RWPE1 (cell line): ENCODE measurements at regions not wholly inside any gene's neighbourhood (a gene's known extent, or its start where the extent isn't known, plus 50 kb on each side); places are given as distances from the start of the nearest gene placed in this dataset.

Experiments used
- CTCF ChIA-PET: fragments of 350-600 bp; sonication (Branson Sonifier 250); formaldehyde crosslinking; extraction: SDS; loops from one replicate; lab custom pipeline; 2021; lab: Yijun Ruan, JAX
- POLR2A ChIA-PET: fragments of 400-600 bp; formaldehyde crosslinking; extraction: SDS; loops from one replicate; lab custom pipeline; 2020; ENCODE audit warnings: antibody characterized with exemption; ENCODE audit not compliant: low non-redundant PET; lab: Yijun Ruan, JAX
- DNase-seq: peaks from one replicate; pipeline ENCODE4 v3.0.0; 2012; ENCODE audit warnings: low spot score
- H3K27ac ChIP-seq: fragments of 450-650 bp; 2 replicates; pipeline ENCODE4 v1.5.1; 2017
- CTCF ChIP-seq: fragments of 450-650 bp; conservative IDR thresholded peaks from 2 replicates; pipeline ENCODE4 v1.5.1; 2017; ENCODE audit warnings: low read depth, mild to moderate bottlenecking

- ChIA-PET CTCF (interaction anchor here (0.8 kb wide), 1 partner anchor 383 kb away, joined by 4 read pairs; no protein-coding TSS in a partner anchor), POLR2A (no interaction called here)
- DNase-seq: no peak
- no peak for TF ChIP-seq CTCF
- no peak overlapping the region for H3K27ac ChIP-seq
Observed at GRCh38 chr1:163970699-163971098, 588.3 kb upstream of the PBX1 start.

- H3K27ac ChIP-seq: no peak overlapping the region
- DNase-seq: no peak
- ChIA-PET POLR2A (no interaction called here), CTCF (no interaction called here)
- no peak for TF ChIP-seq CTCF
Observed at GRCh38 chr1:163973586-163973985, 585.4 kb upstream of the PBX1 start.

GRCh38 chr1:163974120-163974519, 584.9 kb upstream of the PBX1 start:
- H3K27ac ChIP-seq: no peak overlapping the region
- ChIA-PET CTCF (no interaction called here), POLR2A (no interaction called here)
- no peak for DNase-seq
- TF ChIP-seq CTCF: no peak

GRCh38 chr1:163980394-163980793, 578.6 kb upstream of the PBX1 start:
- CTCF ChIA-PET: no interaction called here
- no peak for TF ChIP-seq CTCF
- no peak for DNase-seq
- POLR2A ChIA-PET: no interaction called here
- no peak overlapping the region for H3K27ac ChIP-seq

GRCh38 chr1:163981500-163982030, 577.4 kb upstream of the PBX1 start:
- no peak for TF ChIP-seq CTCF
- ChIA-PET POLR2A (no interaction called here), CTCF (no interaction called here)
- DNase-seq: no peak
- no peak overlapping the region for H3K27ac ChIP-seq

- POLR2A ChIA-PET: no interaction called here
- DNase-seq: no peak
- no peak overlapping the region for H3K27ac ChIP-seq
- no peak for TF ChIP-seq CTCF
- CTCF ChIA-PET: no interaction called here
Observed at GRCh38 chr1:163983097-163983496, 575.9 kb upstream of the PBX1 start.
